ENCODE measurements at regions not wholly inside any gene's neighbourhood (a gene's known extent, or its start where the extent isn't known, plus 50 kb on each side); places are given as distances from the start of the nearest gene placed in this dataset.
"Not testable (repeated sequence)": the region's sequence is repeated elsewhere in the genome, so short reads cannot be mapped to it uniquely, and the experiment has no call there.

DNA sequence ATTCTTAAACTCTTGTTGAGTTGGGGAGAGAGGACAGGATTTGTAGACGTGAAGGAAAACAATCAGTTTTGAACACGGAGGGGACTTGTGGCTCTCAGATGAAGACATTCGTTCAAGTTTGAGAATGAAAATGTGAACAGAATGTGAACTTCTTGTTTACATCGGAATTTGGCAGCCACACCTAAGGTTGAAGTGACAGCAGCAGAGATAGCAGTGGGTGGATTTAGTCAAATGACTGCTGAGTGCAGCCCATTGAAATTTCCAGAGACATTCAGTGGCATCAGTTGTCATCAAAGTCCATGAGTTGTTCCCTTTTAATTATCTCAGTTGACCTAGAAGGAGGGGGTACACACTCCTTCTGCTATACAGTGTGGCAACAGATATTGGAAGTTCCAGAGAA lies 280.0 kb downstream of the SEMA3D start:
- TF ChIP-seq, protein P1, sequence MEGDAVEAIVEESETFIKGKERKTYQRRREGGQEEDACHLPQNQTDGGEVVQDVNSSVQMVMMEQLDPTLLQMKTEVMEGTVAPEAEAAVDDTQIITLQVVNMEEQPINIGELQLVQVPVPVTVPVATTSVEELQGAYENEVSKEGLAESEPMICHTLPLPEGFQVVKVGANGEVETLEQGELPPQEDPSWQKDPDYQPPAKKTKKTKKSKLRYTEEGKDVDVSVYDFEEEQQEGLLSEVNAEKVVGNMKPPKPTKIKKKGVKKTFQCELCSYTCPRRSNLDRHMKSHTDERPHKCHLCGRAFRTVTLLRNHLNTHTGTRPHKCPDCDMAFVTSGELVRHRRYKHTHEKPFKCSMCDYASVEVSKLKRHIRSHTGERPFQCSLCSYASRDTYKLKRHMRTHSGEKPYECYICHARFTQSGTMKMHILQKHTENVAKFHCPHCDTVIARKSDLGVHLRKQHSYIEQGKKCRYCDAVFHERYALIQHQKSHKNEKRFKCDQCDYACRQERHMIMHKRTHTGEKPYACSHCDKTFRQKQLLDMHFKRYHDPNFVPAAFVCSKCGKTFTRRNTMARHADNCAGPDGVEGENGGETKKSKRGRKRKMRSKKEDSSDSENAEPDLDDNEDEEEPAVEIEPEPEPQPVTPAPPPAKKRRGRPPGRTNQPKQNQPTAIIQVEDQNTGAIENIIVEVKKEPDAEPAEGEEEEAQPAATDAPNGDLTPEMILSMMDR (IDR thresholded peaks at IDR 0.05; ENCODE audit: insufficient read depth, low read length, poor library complexity, severe bottlenecking), result no peak
- Histone ChIP-seq H3K27me3 (replicated peaks; ENCODE audit: control insufficient read depth, insufficient read depth, low read length) (no peaks in the 10 kb centered on the region), H3K36me3 (ENCODE audit: control insufficient read depth, insufficient read depth, low read length) (no peaks in the 10 kb centered on the region), H3K4me3 (replicated peaks; ENCODE audit: low read depth, low read length) (no peak overlapping the region)
- DNase-seq (ENCODE audit: extremely low read depth, insufficient read length), result no peak

DNA sequence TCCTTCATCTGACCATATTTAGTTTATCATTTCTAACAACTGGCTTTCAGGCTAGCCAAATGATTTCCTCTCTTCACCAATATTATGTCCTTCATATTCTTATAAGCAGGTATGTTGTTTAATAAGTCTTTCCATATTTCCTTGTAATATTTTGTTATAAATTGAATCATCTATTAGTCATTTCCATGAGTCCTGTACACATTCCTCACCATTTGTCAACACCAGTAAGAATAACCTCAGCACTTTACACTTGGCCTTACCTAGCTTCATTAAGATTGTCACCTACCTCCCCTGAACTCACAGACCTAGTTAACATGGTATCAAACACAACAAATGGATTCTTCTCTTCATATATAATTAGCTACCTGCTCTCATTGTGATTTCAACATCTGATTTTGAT lies 282.3 kb downstream of the SEMA3D start:
- Histone ChIP-seq H3K4me3 (replicated peaks; ENCODE audit: low read depth, low read length) (no peak overlapping the region), H3K27me3 (replicated peaks; ENCODE audit: control insufficient read depth, insufficient read depth, low read length) (no peaks in the 10 kb centered on the region), H3K36me3 (ENCODE audit: control insufficient read depth, insufficient read depth, low read length) (no peaks in the 10 kb centered on the region)
- TF ChIP-seq, protein P1 (IDR thresholded peaks at IDR 0.05; ENCODE audit: insufficient read depth, low read length, poor library complexity, severe bottlenecking), result no peak
- DNase-seq (ENCODE audit: extremely low read depth, insufficient read length), result no peak

DNA sequence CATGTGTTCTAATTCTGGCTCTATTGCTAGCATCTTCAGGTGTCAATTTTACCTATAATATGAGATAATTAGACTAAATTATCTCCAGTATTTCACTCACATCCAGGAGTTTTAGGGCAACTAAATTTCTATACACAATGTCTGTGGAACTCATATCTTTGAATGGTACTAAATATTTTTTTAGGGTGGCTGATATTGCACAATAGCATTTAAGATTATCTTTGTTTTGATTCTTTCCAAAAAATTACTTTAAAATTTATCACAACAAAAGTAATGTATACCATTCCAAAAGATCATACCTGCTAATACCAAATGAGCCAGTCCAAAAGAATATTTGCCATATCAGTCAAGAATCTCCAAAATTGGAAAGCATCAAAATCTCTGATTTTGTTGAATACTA lies 285.5 kb downstream of the SEMA3D start:
- H3K4me3 ChIP-seq (replicated peaks; ENCODE audit: low read depth, low read length), result no peak overlapping the region
- no peaks in the 10 kb centered on the region for H3K36me3 ChIP-seq (ENCODE audit: control insufficient read depth, insufficient read depth, low read length)
- TF ChIP-seq, protein P1 (IDR thresholded peaks at IDR 0.05; ENCODE audit: insufficient read depth, low read length, poor library complexity, severe bottlenecking), result no peak
- H3K27me3 ChIP-seq (replicated peaks; ENCODE audit: control insufficient read depth, insufficient read depth, low read length), result no peaks in the 10 kb centered on the region
- DNase-seq (ENCODE audit: extremely low read depth, insufficient read length), result no peak

DNA sequence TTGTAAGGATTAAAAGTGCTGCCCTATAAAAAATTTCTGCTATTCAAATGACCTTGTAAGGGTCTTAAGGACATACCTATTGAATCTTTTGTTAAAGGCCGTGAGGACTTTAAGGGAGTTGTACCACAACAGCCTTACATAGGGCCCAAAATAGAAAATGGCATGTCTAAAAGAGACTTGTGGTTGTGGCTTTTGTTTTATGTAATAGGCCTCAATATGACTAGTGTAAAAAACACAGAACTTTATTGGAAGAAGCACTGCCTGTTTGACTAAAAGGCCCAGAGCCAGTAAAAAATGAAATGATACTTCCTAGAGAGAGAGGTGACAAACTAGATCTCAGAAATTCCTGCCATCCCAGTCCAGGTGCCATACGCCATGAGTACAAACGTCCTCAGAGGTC lies 286.6 kb downstream of the SEMA3D start:
- DNase-seq (ENCODE audit: extremely low read depth, insufficient read length), result no peak
- TF ChIP-seq, protein P1 (IDR thresholded peaks at IDR 0.05; ENCODE audit: insufficient read depth, low read length, poor library complexity, severe bottlenecking), result no peak
- no peaks in the 10 kb centered on the region for H3K27me3 ChIP-seq (replicated peaks; ENCODE audit: control insufficient read depth, insufficient read depth, low read length)

DNA sequence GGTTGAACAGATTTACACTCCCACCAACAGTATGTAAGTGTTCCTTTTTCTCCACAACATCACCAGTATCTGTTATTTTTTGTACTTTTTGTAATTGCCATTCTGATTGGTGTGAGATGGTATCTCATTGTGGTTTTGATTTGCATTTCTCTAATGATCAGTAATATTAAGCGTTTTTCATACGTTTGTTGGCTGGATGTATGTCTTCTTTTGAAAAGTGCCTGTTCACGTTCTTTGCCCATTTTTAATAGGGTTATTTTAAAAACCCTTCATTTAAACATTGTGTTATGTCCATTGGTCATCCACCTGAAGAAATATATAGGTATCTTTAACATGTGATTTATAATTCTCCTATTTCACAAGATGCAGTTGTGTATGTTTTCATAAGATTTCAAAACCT lies 291.3 kb downstream of the SEMA3D start:
- H3K4me3 ChIP-seq (replicated peaks; ENCODE audit: low read depth, low read length), result no peak overlapping the region
- TF ChIP-seq, protein P1 (IDR thresholded peaks at IDR 0.05; ENCODE audit: insufficient read depth, low read length, poor library complexity, severe bottlenecking), result no peak
- DNase-seq (ENCODE audit: extremely low read depth, insufficient read length), result no peak
- H3K36me3 ChIP-seq (ENCODE audit: control insufficient read depth, insufficient read depth, low read length), result no peaks in the 10 kb centered on the region
- no peaks in the 10 kb centered on the region for H3K27me3 ChIP-seq (replicated peaks; ENCODE audit: control insufficient read depth, insufficient read depth, low read length)

More for the DNA sequence above, 286.6 kb downstream of the SEMA3D start:
- Histone ChIP-seq H3K4me3 (replicated peaks; ENCODE audit: low read depth, low read length) (no peak overlapping the region), H3K36me3 (ENCODE audit: control insufficient read depth, insufficient read depth, low read length) (no peaks in the 10 kb centered on the region)

DNA sequence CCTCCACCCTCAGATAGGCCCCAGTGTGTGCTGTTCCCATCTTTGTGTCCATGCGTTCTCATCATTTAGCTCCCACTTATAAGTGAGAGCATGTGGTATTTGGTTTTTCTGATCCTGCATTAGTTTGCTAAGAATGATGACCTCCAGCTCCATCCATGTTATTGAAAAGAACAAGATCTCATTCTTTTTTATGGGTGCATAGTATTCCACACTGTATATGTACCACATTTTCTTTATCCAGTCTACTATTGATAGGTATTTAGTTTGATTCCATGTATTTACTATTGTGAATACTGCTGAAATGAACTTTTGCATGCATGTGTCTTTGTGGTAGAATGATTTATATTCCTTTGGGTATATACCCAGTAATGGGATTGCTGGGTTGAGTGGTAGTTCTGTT lies 303.3 kb downstream of the SEMA3D start:
- not testable (repeated sequence) for H3K36me3 ChIP-seq (ENCODE audit: control insufficient read depth, insufficient read depth, low read length); H3K27me3 ChIP-seq (replicated peaks; ENCODE audit: control insufficient read depth, insufficient read depth, low read length); DNase-seq (ENCODE audit: extremely low read depth, insufficient read length); H3K4me3 ChIP-seq (replicated peaks; ENCODE audit: low read depth, low read length)

DNA sequence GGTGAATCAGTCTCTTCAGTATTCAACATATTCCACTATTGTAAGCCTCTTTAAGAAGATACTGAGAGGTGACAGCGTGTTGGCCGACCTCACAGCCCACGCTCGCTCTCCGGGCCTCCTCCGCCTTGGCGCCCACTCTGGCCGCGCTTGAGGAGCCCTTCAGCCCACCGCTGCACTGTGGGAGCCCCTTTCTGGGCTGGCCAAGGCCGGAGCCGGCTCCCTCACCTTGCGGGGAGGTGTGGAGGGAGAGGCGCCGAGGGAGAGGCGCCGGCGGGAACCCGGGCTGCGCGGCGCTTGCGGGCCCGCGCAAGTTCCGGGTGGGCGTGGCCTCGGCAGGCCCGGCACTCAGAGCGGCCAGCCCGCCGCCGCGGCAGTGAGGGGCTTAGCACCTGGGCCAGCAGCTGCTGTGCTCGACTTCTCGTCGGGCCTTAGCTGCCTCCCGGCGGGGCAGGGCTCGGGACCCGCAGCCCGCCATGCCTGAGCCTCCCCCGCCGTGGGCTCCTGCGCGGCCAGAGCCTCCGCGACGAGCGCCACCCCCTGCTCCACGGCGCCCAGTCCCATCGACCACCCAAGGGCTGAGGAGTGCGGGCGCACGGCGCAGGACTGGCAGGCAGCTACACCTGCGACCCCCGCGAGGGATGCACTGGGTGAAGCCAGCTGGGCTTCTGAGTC lies 306.4 kb downstream of the SEMA3D start:
- not testable (repeated sequence) for H3K36me3 ChIP-seq (ENCODE audit: control insufficient read depth, insufficient read depth, low read length); H3K27me3 ChIP-seq (replicated peaks; ENCODE audit: control insufficient read depth, insufficient read depth, low read length); H3K4me3 ChIP-seq (replicated peaks; ENCODE audit: low read depth, low read length); DNase-seq (ENCODE audit: extremely low read depth, insufficient read length)
